ENCODE measurements at regions not wholly inside any gene's neighbourhood (a gene's known extent, or its start where the extent isn't known, plus 50 kb on each side); places are given as distances from the start of the nearest gene placed in this dataset.

GRCh38 chr5:165420493-165420892, 1915.1 kb downstream of the MAT2B start:
- DNase-seq (ENCODE audit: low read depth), result no peak
- H3K4me3 ChIP-seq (ENCODE audit: control insufficient read depth, low read depth, low read length), result no peak overlapping the region
- no peak for TF ChIP-seq CTCF (conservative IDR thresholded peaks at IDR 0.05; ENCODE audit: control insufficient read depth, insufficient read depth, low read depth, low read length)

DNA sequence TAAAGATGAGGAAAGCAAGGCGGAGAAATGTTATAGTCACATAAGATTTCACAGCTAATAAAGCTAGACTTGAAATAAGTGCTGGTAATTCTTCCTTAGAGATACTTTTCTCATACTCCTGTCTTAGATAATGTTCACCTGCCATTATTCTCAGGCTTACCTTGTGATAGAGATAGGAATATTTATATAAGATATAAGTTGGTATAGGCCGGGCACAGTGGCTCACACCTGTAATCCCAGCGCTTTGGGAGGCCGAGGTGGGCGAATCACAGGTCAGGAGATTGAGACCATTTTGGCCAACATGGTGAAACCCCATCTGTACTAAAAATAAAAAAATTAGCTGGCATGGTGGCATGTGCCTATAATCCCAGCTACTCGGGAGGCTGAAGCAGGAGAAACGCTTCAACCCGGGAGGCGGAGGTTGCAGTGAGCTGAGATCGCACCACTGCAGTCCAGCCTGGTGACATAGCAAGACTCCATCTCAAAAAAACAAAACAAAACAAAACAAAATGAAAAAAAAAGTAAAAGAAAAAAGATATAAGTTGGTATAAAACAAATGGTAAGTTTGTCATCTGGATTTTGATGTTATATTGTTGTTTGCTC, 1918.4 kb downstream of the MAT2B start:
- no peak for TF ChIP-seq CTCF (conservative IDR thresholded peaks at IDR 0.05; ENCODE audit: control insufficient read depth, insufficient read depth, low read depth, low read length)
- no peak for DNase-seq (ENCODE audit: low read depth)

DNA sequence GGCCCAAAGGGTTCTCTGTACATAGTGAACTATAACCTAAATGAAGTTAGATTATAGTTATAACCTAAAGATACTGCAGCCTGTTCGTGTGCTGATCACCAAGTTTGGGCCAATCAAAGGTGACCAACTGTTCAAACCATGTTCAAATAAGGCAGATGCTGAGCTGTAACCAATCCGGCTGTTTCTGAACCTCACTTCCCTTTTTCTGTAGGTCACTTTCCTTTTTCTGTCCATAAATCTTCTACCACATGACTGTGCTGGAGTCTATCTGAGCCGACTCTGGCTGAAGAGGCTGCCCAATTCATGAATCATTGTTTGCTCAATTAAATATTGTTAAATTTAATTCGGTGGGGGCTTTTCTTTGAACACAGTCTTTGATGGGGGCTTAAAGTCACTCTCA, 1920.2 kb downstream of the MAT2B start:
- TF ChIP-seq CTCF (conservative IDR thresholded peaks at IDR 0.05; ENCODE audit: control insufficient read depth, insufficient read depth, low read depth, low read length), result no peak
- no peak overlapping the region for H3K4me3 ChIP-seq (ENCODE audit: control insufficient read depth, low read depth, low read length)
- no peak for DNase-seq (ENCODE audit: low read depth)

More for the DNA sequence above, 1918.4 kb downstream of the MAT2B start:
- no peak overlapping the region for H3K4me3 ChIP-seq (ENCODE audit: control insufficient read depth, low read depth, low read length)

- TF ChIP-seq CTCF (conservative IDR thresholded peaks at IDR 0.05; ENCODE audit: control insufficient read depth, insufficient read depth, low read depth, low read length), result no peak
- H3K4me3 ChIP-seq (ENCODE audit: control insufficient read depth, low read depth, low read length), result no peak overlapping the region
Observed at GRCh38 chr5:165448753-165449152, 1943.3 kb downstream of the MAT2B start.

DNA sequence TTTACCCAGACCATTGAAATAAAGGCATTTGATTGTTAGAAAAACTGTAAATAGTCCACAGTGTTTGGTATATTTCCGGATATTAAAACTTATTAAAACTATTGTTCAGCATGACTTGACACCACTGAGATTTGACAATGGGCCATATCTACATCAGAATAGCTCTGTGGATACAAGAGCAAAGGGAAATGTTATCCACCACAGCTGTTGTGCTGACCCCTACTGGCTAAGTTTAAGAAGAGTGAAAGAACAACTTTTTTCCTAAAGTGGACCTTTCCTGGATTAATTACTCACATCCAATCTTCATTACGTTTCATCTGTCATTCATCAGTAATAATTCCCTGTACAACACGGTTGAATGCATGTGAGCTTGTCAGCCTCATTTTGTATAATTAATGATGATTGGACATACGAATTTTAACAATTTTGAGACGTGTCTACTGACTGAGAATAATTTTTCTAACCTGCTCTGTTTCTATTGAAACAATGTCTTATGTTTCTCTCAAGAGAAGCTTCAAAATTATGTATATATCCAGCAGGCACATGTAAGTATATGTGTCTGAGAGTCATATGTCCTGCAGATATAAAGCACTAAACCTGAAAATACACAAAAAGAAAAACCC, 1952.6 kb downstream of the MAT2B start:
- H3K4me3 ChIP-seq (ENCODE audit: control insufficient read depth, low read depth, low read length), result no peak overlapping the region
- TF ChIP-seq CTCF (conservative IDR thresholded peaks at IDR 0.05; ENCODE audit: control insufficient read depth, insufficient read depth, low read depth, low read length), result peak; percentile 77
- peak; percentile 66 for DNase-seq (ENCODE audit: low read depth)

More at GRCh38 chr5:165448753-165449152, 1943.3 kb downstream of the MAT2B start:
- DNase-seq (ENCODE audit: low read depth), result no peak

- TF ChIP-seq CTCF (conservative IDR thresholded peaks at IDR 0.05; ENCODE audit: control insufficient read depth, insufficient read depth, low read depth, low read length), result no peak
- DNase-seq (ENCODE audit: low read depth), result peak; percentile 13
- H3K4me3 ChIP-seq (ENCODE audit: control insufficient read depth, low read depth, low read length), result no peak overlapping the region
Observed at GRCh38 chr5:165459232-165459631, 1953.8 kb downstream of the MAT2B start.
